HG03139 (cell line): ENCODE measurements at regions not wholly inside any gene's neighbourhood (a gene's known extent, or its start where the extent isn't known, plus 50 kb on each side); places are given as distances from the start of the nearest gene placed in this dataset.

ENCODE experiments used
- ATAC-seq: cut with Tn5 transposase; IDR thresholded peaks from one replicate; pipeline ENCODE4 v1.9.1; 2021; ENCODE audit not compliant: unreplicated experiment

GRCh38 chr6:12420626-12421025 lies 130.5 kb downstream of the EDN1 start:
- ATAC-seq: no peak

GRCh38 chr6:12421596-12421995 lies 131.4 kb downstream of the EDN1 start:
- no peak for ATAC-seq

- ATAC-seq: no peak
These were observed 132.7 kb downstream of the EDN1 start for GRCh38 chr6:12422848-12423247.

- no peak for ATAC-seq
These were observed 133.7 kb downstream of the EDN1 start for GRCh38 chr6:12423832-12424231.

- ATAC-seq: no peak
These were observed 136.0 kb downstream of the EDN1 start for GRCh38 chr6:12426121-12426520.

GRCh38 chr6:12431023-12431422 lies 140.9 kb downstream of the EDN1 start:
- ATAC-seq: no peak

GRCh38 chr6:12436224-12436623 lies 146.1 kb downstream of the EDN1 start:
- ATAC-seq: no peak

- ATAC-seq: no peak
These were observed 146.5 kb downstream of the EDN1 start for GRCh38 chr6:12436683-12437082.

GRCh38 chr6:12439296-12439695 lies 149.1 kb downstream of the EDN1 start:
- ATAC-seq: no peak

- no peak for ATAC-seq
These were observed 150.8 kb downstream of the EDN1 start for GRCh38 chr6:12440981-12441380.

- no peak for ATAC-seq
These were observed 152.3 kb downstream of the EDN1 start for GRCh38 chr6:12442455-12442854.

- ATAC-seq: no peak
These were observed 156.2 kb downstream of the EDN1 start for GRCh38 chr6:12446394-12446793.

- ATAC-seq: no peak
These were observed 159.3 kb downstream of the EDN1 start for GRCh38 chr6:12449447-12449846.

GRCh38 chr6:12450467-12450866 lies 160.3 kb downstream of the EDN1 start:
- ATAC-seq: peak; percentile 60

GRCh38 chr6:12456343-12456742 lies 166.2 kb downstream of the EDN1 start:
- ATAC-seq: no peak

GRCh38 chr6:12457094-12457493 lies 166.9 kb downstream of the EDN1 start:
- ATAC-seq: no peak

- no peak for ATAC-seq
These were observed 168.4 kb downstream of the EDN1 start for GRCh38 chr6:12458558-12458957.

GRCh38 chr6:12459945-12460661 lies 169.9 kb downstream of the EDN1 start:
- no peak for ATAC-seq

- ATAC-seq: no peak
These were observed 177.8 kb downstream of the EDN1 start for GRCh38 chr6:12467706-12468670.

- no peak for ATAC-seq
These were observed 182.5 kb downstream of the EDN1 start for GRCh38 chr6:12472601-12473038.

GRCh38 chr6:12473494-12473893 lies 183.3 kb downstream of the EDN1 start:
- no peak for ATAC-seq
